ENCODE measurements at regions not wholly inside any gene's neighbourhood (a gene's known extent, or its start where the extent isn't known, plus 50 kb on each side); places are given as distances from the start of the nearest gene placed in this dataset.
A peak's percentile ranks its signal among the peaks of the same experiment; 100 is the strongest.

DNA sequence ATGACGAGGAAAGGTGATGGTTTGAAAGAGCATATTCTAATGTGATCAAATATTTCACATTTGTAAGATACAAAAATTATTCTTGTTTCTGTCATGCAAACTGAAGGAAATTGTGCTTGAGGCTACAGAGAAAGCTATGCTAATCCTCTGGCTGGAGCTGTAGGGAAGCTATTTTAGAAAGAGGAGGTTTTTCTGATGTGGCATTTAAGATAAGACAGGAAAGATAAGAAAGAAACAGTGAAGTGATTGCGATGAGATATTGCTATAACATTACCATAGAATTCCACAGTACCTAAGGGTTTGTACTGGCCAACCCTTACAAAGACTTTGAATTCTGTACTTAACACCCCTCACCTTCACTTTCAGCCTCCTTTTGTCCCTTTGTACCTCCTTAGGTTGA lies 205.2 kb upstream of the LMCD1 start:
- no peak overlapping the region for H3K27ac ChIP-seq
- H3K27me3 ChIP-seq, result no peaks in the 10 kb centered on the region
- no peak overlapping the region for H3K4me3 ChIP-seq (replicated peaks in 1 of 3)
- H3K4me1 ChIP-seq, result no peaks in the 10 kb centered on the region
- 80 to 81% methylated on average over 2 of the region's 2 CpGs for WGBS, 2 donors
- H3K9me3 ChIP-seq, result no peaks in the 10 kb centered on the region
- DNase-seq, result no peak
- H3K36me3 ChIP-seq, result no peaks in the 10 kb centered on the region
- TF ChIP-seq POLR2A (IDR thresholded peaks at IDR 0.05), result no peak
- TF ChIP-seq, protein P1, sequence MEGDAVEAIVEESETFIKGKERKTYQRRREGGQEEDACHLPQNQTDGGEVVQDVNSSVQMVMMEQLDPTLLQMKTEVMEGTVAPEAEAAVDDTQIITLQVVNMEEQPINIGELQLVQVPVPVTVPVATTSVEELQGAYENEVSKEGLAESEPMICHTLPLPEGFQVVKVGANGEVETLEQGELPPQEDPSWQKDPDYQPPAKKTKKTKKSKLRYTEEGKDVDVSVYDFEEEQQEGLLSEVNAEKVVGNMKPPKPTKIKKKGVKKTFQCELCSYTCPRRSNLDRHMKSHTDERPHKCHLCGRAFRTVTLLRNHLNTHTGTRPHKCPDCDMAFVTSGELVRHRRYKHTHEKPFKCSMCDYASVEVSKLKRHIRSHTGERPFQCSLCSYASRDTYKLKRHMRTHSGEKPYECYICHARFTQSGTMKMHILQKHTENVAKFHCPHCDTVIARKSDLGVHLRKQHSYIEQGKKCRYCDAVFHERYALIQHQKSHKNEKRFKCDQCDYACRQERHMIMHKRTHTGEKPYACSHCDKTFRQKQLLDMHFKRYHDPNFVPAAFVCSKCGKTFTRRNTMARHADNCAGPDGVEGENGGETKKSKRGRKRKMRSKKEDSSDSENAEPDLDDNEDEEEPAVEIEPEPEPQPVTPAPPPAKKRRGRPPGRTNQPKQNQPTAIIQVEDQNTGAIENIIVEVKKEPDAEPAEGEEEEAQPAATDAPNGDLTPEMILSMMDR (IDR thresholded peaks at IDR 0.05), result no peak
- intact Hi-C loops (cut with DNase I), result no loop called here

DNA sequence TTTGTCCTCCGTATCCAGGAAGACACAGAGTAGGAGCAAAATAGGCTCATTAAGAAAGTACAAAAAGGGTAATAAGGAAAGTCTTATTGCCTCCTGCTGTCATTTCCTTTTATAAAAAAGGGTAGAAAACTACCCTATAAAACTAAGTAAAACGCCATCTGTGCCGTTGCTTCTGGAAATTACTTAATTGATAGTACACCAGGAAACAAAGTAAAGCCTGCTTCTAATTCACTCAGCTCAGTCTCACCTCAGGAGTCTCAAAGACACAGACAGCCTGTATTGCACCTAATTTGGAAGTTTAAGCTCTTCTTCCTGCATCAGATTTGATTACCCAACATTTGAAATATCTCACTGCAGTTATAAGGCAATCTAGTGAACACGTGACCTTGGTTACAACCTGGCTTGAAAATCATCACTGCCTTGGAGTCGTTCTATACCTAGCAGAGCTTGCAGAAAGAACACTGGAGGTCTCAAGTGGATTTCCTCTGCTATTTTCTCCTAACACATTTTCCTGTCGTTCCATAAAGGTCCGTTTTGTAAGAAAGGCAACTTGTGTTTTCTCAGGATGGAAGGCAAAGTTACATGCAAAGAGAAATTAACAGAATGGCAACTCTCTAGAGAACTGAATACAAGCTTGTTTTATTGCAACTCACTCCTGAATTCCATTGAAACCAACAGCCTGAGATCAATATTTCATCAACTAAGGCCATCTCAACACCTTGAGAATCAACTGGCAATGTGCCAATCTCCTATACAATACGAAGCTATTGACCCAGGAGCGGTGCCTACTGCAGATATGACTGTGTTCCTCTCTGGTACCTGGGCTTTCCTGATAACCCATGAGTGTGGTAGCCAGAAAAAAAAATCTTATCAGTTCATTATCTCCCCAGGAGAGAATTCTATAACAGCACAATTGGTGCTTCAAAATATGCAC lies 203.3 kb upstream of the LMCD1 start:
- TF ChIP-seq, protein P1 (IDR thresholded peaks at IDR 0.05), result no peak
- TF ChIP-seq POLR2A (IDR thresholded peaks at IDR 0.05), result no peak
- Histone ChIP-seq H3K9me3 (no peaks in the 10 kb centered on the region), H3K4me3 (replicated peaks in 1 of 3) (no peak overlapping the region), H3K27me3 (no peaks in the 10 kb centered on the region), H3K27ac (no peak overlapping the region), H3K36me3 (no peaks in the 10 kb centered on the region), H3K4me1 (no peaks in the 10 kb centered on the region)
- intact Hi-C loops (cut with DNase I), result no loop called here
- DNase-seq, result no peak
- WGBS, 2 donors, result 70 to 72% methylated on average over 9 of the region's 9 CpGs

DNA sequence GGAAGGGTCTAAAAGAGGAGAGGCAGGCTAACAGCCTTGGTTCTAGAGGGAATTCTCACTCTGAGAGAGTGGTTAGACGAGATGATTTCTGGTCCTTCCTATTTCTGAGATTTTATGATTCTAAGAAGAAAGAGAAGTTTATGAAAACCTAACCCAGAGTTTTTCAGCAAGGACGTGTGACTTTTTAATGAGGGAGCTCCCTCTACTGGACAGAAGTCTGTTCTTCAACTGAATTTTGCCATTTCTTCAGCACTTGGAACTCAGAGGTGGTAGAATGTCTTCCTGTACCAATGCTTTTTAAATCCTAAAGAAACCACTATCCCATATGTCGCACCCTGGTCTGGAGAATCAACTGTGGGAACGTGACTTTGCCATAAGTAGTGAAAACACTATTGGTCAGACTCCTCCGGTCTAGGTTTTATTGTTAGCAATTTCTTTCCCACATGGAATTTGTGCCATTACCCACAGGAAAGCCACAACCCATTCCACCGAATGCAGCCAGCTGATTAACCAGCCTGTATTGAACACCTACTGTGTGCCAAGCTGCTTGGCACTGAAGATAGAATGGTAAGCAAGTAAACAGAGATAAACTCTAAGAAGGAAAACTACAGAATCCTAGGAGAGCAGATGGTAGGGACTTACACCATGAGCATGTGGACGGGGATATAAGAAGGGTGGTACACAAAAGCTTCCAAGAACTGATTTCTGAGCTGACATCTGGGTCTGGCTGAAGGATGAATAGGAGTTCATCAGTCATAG lies 199.5 kb upstream of the LMCD1 start:
- H3K9me3 ChIP-seq, result no peaks in the 10 kb centered on the region
- no peaks in the 10 kb centered on the region for H3K4me1 ChIP-seq
- DNase-seq, result no peak
- no peaks in the 10 kb centered on the region for H3K36me3 ChIP-seq
- no peak for TF ChIP-seq POLR2A (IDR thresholded peaks at IDR 0.05)
- TF ChIP-seq, protein P1 (IDR thresholded peaks at IDR 0.05), result peak in 3 of 6 experiments; percentile 41 to 62 (median 46)
- no peak overlapping the region for H3K27ac ChIP-seq
- 39 to 41% methylated on average over 7 of the region's 7 CpGs for WGBS, 2 donors
- H3K27me3 ChIP-seq, result no peaks in the 10 kb centered on the region
- intact Hi-C loops (cut with DNase I), result no loop called here
- H3K4me3 ChIP-seq (replicated peaks in 1 of 3), result no peak overlapping the region

DNA sequence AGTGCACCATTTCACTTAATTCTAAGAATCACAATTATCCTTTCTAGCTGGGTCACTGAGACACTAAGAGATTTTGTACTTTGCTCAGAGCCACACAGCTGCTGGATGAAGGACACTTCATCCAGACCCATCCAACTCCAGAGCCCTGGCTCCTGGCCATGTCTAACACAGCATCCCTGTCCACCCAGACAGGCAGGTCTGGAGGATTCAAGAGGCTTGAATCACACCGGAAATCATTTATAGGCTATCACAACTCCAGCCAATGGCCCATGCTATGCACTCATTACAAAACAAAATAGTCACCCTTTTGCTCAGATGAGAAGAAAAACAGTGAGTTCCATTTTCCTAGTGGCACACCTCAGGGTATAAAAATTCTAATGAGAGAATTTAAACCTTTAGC lies 198.2 kb upstream of the LMCD1 start:
- intact Hi-C loops (cut with DNase I), result no loop called here
- no peak for DNase-seq
- Histone ChIP-seq H3K27me3 (no peaks in the 10 kb centered on the region), H3K4me3 (replicated peaks in 1 of 3) (no peak overlapping the region), H3K9me3 (no peaks in the 10 kb centered on the region), H3K4me1 (no peaks in the 10 kb centered on the region), H3K36me3 (no peaks in the 10 kb centered on the region), H3K27ac (no peak overlapping the region)
- TF ChIP-seq, protein P1 (IDR thresholded peaks at IDR 0.05), result no peak
- TF ChIP-seq POLR2A (IDR thresholded peaks at IDR 0.05), result no peak
- WGBS, 2 donors, result 40 to 84% methylated on average over 1 of the region's 1 CpG

DNA sequence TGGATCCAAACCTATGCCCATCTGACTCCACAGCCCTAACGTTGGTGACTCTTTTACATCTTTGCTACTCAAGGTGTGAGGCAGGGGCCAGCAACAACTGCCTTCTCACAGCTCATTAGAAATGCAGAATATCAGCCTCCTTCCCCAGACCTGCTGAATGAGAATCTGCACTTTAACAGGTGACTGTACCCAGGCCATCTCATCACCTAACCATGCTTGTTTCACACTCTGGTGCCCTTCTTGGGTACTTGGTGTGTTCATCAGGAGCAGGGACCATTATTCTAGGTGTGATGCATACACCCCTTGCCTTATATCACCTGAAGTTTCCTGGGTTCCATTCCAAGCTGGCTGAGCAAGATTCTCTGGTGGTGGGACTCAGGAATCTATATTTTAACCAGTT lies 196.3 kb upstream of the LMCD1 start:
- Histone ChIP-seq H3K4me1 (no peaks in the 10 kb centered on the region), H3K9me3 (no peaks in the 10 kb centered on the region), H3K4me3 (replicated peaks in 1 of 3) (no peak overlapping the region), H3K36me3 (no peaks in the 10 kb centered on the region), H3K27me3 (no peaks in the 10 kb centered on the region), H3K27ac (no peak overlapping the region)
- TF ChIP-seq, protein P1 (IDR thresholded peaks at IDR 0.05), result no peak
- no peak for TF ChIP-seq POLR2A (IDR thresholded peaks at IDR 0.05)
- DNase-seq, result no peak
- 58 to 64% methylated on average over 1 of the region's 1 CpG for WGBS, 2 donors
- intact Hi-C loops (cut with DNase I), result no loop called here
